Spleen (tissue), 7 donors: ENCODE measurements at regions not wholly inside any gene's neighbourhood (a gene's known extent, or its start where the extent isn't known, plus 50 kb on each side); places are given as distances from the start of the nearest gene placed in this dataset.

ENCODE experiments used
- CTCF ChIP-seq, 11 experiments: fragments of 200-600 bp in 7 of 11; fragments of 450-650 bp in 4 of 11; sonication (generic) in 4 of 11; IDR thresholded peaks in 8 of 11; conservative IDR thresholded peaks in 3 of 11; 1 replicate in 7 of 11; 2 replicates in 4 of 11; pipeline versions ENCODE4 v1.4.0 to v1.8.0; 2016 to 2021; ENCODE audit warnings: antibody characterized with exemption in 11 of 11, inconsistent platforms in 4 of 11, mild to moderate bottlenecking in 1 of 11
- POLR2A ChIP-seq, 3 donors: fragments of 450-650 bp; IDR thresholded peaks; one replicate each; pipeline ENCODE4 v1.5.1; 2017; ENCODE audit warnings: antibody characterized with exemption in 3 of 3, mild to moderate bottlenecking in 1 of 3
- donor health status: DM: no; HTN: no; CAD: no; lungs with moderate emphysema.
- donor health status: DM: no; HTN: no; CAD: no.
- donor health status: DM: no; HTN: no; CAD: no.

- TF ChIP-seq CTCF (IDR thresholded peaks at IDR 0.05 in 8 of 11, conservative IDR thresholded peaks at IDR 0.05 in 3 of 11) (no peak), POLR2A (IDR thresholded peaks at IDR 0.05) (no peak)
Observed at GRCh38 chr1:199959775-199960110, 67.8 kb upstream of the NR5A2 start.
